GM12872 (cell line): ENCODE measurements at regions not wholly inside any gene's neighbourhood (a gene's known extent, or its start where the extent isn't known, plus 50 kb on each side); places are given as distances from the start of the nearest gene placed in this dataset.

Experiments used
- TF ChIP-seq, protein P1 (sequence below): IDR thresholded peaks from 3 replicates; pipeline ENCODE4 v1.5.1; 2011; ENCODE audit warnings: low read depth, mild to moderate bottlenecking, low read length, moderate library complexity; ENCODE audit not compliant: insufficient read depth

DNA sequence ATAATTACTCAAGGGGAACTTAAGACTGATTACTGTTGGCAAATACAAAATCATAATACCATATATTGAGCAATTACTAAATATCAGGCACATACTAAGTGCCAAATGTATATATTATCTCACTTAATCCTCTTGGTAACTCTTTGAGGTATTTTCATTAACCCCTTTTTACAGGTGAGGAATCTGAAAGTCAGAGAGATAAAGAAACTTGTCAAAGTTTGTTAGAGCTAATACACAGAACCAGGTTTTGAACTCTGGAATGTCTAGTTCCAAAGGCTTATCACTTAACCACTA lies 80.3 kb downstream of the LLPH start:
- TF ChIP-seq, protein P1, sequence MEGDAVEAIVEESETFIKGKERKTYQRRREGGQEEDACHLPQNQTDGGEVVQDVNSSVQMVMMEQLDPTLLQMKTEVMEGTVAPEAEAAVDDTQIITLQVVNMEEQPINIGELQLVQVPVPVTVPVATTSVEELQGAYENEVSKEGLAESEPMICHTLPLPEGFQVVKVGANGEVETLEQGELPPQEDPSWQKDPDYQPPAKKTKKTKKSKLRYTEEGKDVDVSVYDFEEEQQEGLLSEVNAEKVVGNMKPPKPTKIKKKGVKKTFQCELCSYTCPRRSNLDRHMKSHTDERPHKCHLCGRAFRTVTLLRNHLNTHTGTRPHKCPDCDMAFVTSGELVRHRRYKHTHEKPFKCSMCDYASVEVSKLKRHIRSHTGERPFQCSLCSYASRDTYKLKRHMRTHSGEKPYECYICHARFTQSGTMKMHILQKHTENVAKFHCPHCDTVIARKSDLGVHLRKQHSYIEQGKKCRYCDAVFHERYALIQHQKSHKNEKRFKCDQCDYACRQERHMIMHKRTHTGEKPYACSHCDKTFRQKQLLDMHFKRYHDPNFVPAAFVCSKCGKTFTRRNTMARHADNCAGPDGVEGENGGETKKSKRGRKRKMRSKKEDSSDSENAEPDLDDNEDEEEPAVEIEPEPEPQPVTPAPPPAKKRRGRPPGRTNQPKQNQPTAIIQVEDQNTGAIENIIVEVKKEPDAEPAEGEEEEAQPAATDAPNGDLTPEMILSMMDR: no peak

- TF ChIP-seq, protein P1: no peak
These were observed 80.8 kb downstream of the LLPH start for GRCh38 chr12:66049538-66050282.

DNA sequence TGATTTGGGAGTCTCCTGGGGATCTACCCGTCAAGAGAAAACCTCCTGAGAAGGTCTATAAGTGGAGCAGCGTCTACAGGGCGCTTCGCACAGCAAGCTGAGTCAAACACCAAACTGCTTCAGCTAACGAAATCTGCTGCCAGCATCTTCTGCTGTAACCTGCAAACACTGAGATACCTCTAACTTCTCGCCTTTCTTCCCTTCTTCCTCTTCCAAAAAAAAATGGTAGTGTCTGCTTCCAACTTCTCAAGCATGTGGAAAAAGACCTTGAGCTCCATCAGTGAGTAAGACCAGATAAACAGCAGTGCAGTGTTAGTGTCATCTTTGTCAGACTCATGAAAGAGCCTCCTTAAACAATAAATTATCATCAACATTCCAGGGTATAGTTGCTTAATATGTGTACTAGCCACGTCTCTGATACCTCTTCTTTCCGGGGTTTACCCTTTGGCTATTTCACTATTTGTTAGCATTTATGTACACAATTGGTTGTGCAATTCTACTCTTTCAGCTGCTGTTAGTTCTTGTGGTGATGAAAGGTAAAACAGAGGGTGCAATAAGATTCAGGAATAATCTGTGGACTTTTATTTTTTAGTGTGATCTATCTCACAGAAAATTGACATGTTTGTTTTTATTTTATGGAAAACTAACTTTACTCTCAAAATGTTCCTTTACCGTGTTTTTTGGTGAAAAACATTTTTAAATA lies 81.6 kb downstream of the LLPH start:
- TF ChIP-seq, protein P1: no peak

- TF ChIP-seq, protein P1: no peak
These were observed 82.2 kb downstream of the LLPH start for GRCh38 chr12:66048218-66048834.

DNA sequence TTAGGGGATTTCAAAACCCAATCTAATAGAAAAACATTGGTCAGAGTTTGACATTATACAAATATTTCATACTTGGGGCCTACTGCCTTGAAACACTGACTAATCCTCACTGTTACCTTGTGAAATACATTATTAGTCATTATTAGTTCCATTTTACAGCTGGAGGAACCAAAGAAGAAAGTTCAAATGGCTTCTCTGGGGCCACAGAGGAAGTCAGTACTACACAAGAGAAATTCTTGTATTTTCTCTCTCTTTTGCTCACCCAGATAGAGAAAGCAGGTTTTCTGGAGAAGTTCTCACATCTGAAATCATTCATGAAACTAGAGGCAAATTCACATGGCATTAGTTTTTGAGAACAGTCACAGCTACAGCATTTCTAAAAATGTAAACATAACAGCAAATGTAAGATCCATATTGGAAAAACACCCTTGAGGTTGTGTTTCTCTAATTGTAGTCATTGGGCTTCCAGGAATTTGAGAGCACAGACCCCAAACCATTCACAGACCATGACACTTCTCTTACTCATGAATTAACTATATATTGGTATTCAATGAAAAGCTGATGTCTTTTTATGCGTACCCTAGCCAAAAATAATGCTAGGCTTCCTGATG lies 83.0 kb downstream of the LLPH start:
- TF ChIP-seq, protein P1: no peak

- TF ChIP-seq, protein P1: no peak
These were observed 85.0 kb downstream of the LLPH start for GRCh38 chr12:66045506-66045905.

- TF ChIP-seq, protein P1: no peak
These were observed 85.8 kb downstream of the LLPH start for GRCh38 chr12:66044731-66045130.
